ENCODE measurements at regions not wholly inside any gene's neighbourhood (a gene's known extent, or its start where the extent isn't known, plus 50 kb on each side); places are given as distances from the start of the nearest gene placed in this dataset.

- no peak for DNase-seq (ENCODE audit: low spot score)
- TF ChIP-seq CTCF (IDR thresholded peaks at IDR 0.05; ENCODE audit: extremely low read depth, missing control alignments): no peak
Observed at GRCh38 chr2:204432196-204432595, 113.1 kb upstream of the PARD3B start.

GRCh38 chr2:204434660-204435462 lies 110.4 kb upstream of the PARD3B start:
- no peak for TF ChIP-seq CTCF (IDR thresholded peaks at IDR 0.05; ENCODE audit: extremely low read depth, missing control alignments)
- DNase-seq (ENCODE audit: low spot score): no peak

GRCh38 chr2:204436230-204436629 lies 109.0 kb upstream of the PARD3B start:
- no peak for TF ChIP-seq CTCF (IDR thresholded peaks at IDR 0.05; ENCODE audit: extremely low read depth, missing control alignments)

GRCh38 chr2:204437408-204437807 lies 107.9 kb upstream of the PARD3B start:
- DNase-seq (ENCODE audit: low spot score): no peak
- TF ChIP-seq CTCF (IDR thresholded peaks at IDR 0.05; ENCODE audit: extremely low read depth, missing control alignments): no peak

More at GRCh38 chr2:204436230-204436629, 109.0 kb upstream of the PARD3B start:
- no peak for DNase-seq (ENCODE audit: low spot score)

- DNase-seq (ENCODE audit: low spot score): no peak
- no peak for TF ChIP-seq CTCF (IDR thresholded peaks at IDR 0.05; ENCODE audit: extremely low read depth, missing control alignments)
Observed at GRCh38 chr2:204437815-204438756, 107.2 kb upstream of the PARD3B start.

GRCh38 chr2:204441316-204441715 lies 104.0 kb upstream of the PARD3B start:
- no peak for DNase-seq (ENCODE audit: low spot score)
- TF ChIP-seq CTCF (IDR thresholded peaks at IDR 0.05; ENCODE audit: extremely low read depth, missing control alignments): no peak

- no peak for DNase-seq (ENCODE audit: low spot score)
- TF ChIP-seq CTCF (IDR thresholded peaks at IDR 0.05; ENCODE audit: extremely low read depth, missing control alignments): no peak
Observed at GRCh38 chr2:204445149-204445548, 100.1 kb upstream of the PARD3B start.

Measured in GM20000 (cell line).